HK-2 (cell line): ENCODE measurements at regions not wholly inside any gene's neighbourhood (a gene's known extent, or its start where the extent isn't known, plus 50 kb on each side); places are given as distances from the start of the nearest gene placed in this dataset.
A peak's percentile ranks its signal among the peaks of the same experiment; 100 is the strongest.
"Not testable (repeated sequence)": the region's sequence is repeated elsewhere in the genome, so short reads cannot be mapped to it uniquely, and the experiment has no call there.

ENCODE experiments used
- DNase-seq: peaks from one replicate; pipeline ENCODE4 v3.0.0-alpha.2; 2018; ENCODE audit not compliant: unreplicated experiment

GRCh38 chr5:164498438-164498837, 993.0 kb downstream of the MAT2B start:
- no peak for DNase-seq

GRCh38 chr5:164500856-164501255, 995.4 kb downstream of the MAT2B start:
- DNase-seq = no peak

GRCh38 chr5:164501344-164501743, 995.9 kb downstream of the MAT2B start:
- no peak for DNase-seq

GRCh38 chr5:164504141-164504772, 998.8 kb downstream of the MAT2B start:
- peak; percentile 9 for DNase-seq

- DNase-seq = no peak
These were observed 1000.4 kb downstream of the MAT2B start for GRCh38 chr5:164505791-164506190.

GRCh38 chr5:164518067-164518740, 1012.8 kb downstream of the MAT2B start:
- DNase-seq = no peak

GRCh38 chr5:164518741-164519080, 1013.3 kb downstream of the MAT2B start:
- DNase-seq = no peak

GRCh38 chr5:164532235-164532900, 1026.9 kb downstream of the MAT2B start:
- no peak for DNase-seq

- not testable (repeated sequence) for DNase-seq
These were observed 1028.0 kb downstream of the MAT2B start for GRCh38 chr5:164533426-164533825.

GRCh38 chr5:164540174-164540573, 1034.8 kb downstream of the MAT2B start:
- DNase-seq = no peak

- DNase-seq = no peak
These were observed 1040.1 kb downstream of the MAT2B start for GRCh38 chr5:164545507-164545906.

GRCh38 chr5:164553851-164554250, 1048.4 kb downstream of the MAT2B start:
- DNase-seq = no peak

GRCh38 chr5:164555809-164556208, 1050.4 kb downstream of the MAT2B start:
- no peak for DNase-seq

- no peak for DNase-seq
These were observed 1054.8 kb downstream of the MAT2B start for GRCh38 chr5:164560216-164560615.

- no peak for DNase-seq
These were observed 1056.8 kb downstream of the MAT2B start for GRCh38 chr5:164561933-164562872.

GRCh38 chr5:164563370-164563769, 1058.0 kb downstream of the MAT2B start:
- DNase-seq = no peak

GRCh38 chr5:164573397-164573796, 1068.0 kb downstream of the MAT2B start:
- no peak for DNase-seq

- DNase-seq = no peak
These were observed 1071.8 kb downstream of the MAT2B start for GRCh38 chr5:164577201-164577600.

GRCh38 chr5:164577742-164578141, 1072.3 kb downstream of the MAT2B start:
- no peak for DNase-seq

GRCh38 chr5:164578401-164578800, 1073.0 kb downstream of the MAT2B start:
- no peak for DNase-seq

GRCh38 chr5:164578911-164579310, 1073.5 kb downstream of the MAT2B start:
- DNase-seq = no peak

- no peak for DNase-seq
These were observed 1074.7 kb downstream of the MAT2B start for GRCh38 chr5:164580155-164580554.
